ENCODE measurements at regions not wholly inside any gene's neighbourhood (a gene's known extent, or its start where the extent isn't known, plus 50 kb on each side); places are given as distances from the start of the nearest gene placed in this dataset.

DNA sequence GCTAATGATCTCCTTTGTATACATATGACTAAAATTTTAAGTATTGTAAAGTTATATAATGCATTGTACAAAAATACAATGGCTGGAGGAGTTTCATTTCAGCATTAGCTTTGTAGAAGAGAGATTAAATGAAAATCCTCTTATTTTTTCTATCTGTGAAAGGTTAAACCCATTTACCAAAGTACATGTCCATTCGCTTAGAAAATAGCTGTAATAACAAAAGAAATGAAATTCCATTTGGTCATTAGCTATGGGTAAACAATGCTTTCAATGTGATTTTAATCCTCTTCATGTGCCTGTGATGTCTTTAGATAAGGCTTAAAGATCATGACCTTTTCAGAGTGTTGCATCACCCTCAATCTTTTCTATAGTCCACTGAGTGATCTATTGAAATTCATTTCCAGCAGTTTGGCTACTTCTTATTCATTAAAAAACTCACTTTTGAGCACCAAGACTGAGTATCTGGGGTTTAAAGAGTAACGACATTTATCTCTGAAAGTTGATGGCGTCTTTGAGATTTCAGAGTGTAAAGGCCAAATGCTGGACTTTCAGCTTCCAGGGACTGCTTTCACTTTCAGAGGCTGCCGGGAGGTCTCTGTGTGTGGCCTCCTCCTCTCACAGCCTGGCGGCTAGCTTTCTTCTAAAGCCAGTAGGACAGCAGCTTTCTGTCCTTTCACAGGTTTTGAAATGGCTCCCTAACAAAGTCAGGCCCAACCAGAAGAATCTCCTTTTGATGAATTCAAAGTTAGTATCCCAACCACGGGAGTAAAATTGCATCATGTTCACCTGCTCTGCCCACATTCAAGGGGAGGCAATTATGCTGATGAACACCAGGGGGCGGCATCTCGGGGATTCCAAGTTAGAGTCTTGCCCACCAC is 701.4 kb upstream of the COBL start:
- H3K9me3 ChIP-seq = no peaks in the 10 kb centered on the region
- H3K27ac ChIP-seq = no peak overlapping the region
- TF ChIP-seq EP300 (IDR thresholded peaks at IDR 0.05) (no peak), POLR2A (IDR thresholded peaks at IDR 0.05) (no peak)
- TF ChIP-seq, protein P1, sequence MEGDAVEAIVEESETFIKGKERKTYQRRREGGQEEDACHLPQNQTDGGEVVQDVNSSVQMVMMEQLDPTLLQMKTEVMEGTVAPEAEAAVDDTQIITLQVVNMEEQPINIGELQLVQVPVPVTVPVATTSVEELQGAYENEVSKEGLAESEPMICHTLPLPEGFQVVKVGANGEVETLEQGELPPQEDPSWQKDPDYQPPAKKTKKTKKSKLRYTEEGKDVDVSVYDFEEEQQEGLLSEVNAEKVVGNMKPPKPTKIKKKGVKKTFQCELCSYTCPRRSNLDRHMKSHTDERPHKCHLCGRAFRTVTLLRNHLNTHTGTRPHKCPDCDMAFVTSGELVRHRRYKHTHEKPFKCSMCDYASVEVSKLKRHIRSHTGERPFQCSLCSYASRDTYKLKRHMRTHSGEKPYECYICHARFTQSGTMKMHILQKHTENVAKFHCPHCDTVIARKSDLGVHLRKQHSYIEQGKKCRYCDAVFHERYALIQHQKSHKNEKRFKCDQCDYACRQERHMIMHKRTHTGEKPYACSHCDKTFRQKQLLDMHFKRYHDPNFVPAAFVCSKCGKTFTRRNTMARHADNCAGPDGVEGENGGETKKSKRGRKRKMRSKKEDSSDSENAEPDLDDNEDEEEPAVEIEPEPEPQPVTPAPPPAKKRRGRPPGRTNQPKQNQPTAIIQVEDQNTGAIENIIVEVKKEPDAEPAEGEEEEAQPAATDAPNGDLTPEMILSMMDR (IDR thresholded peaks at IDR 0.05) = no peak
- H3K4me1 ChIP-seq (ENCODE audit: insufficient read depth) = no peaks in the 10 kb centered on the region
- no peaks in the 10 kb centered on the region for H3K36me3 ChIP-seq
- intact Hi-C loops (cut with DNase I) = loop anchor here in 1 of 4 donors (5.0 kb wide), 1 partner anchor 794 kb away; no protein-coding TSS in a partner anchor
- 59 to 65% (median 64%) methylated on average over 8 of the region's 8 CpGs for WGBS, 3 donors
- no peaks in the 10 kb centered on the region for H3K27me3 ChIP-seq
- no peak for DNase-seq
- no peak overlapping the region for H3K4me3 ChIP-seq

DNA sequence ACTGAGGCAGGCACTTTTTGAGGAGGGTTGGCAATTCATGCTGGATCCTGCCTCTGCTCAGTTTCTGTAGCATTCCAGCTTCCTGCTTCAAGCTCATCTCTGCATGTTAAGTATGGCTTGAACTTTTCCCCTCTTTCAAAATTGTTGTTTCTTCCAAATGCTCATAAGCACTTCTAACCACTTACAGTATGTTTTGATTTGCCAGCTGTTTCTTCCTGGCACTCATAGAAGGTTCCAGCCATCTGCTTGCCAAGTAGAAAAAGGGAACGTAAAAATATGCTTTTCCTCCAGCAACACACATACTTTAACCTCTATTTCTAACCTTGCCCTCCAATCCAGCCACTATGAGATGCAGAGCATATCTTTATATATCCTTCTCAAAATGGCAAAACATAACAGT is 692.6 kb upstream of the COBL start:
- Histone ChIP-seq H3K27ac (no peak overlapping the region), H3K9me3 (no peaks in the 10 kb centered on the region), H3K36me3 (no peaks in the 10 kb centered on the region), H3K4me1 (ENCODE audit: insufficient read depth) (peaks cover 5% of the 10 kb centered on the region), H3K27me3 (no peaks in the 10 kb centered on the region), H3K4me3 (no peak overlapping the region)
- intact Hi-C loops (cut with DNase I) = no loop called here
- 0 to 15% (median 3%) methylated on average over 1 of the region's 1 CpG for WGBS, 3 donors
- TF ChIP-seq POLR2A (IDR thresholded peaks at IDR 0.05) (no peak), EP300 (IDR thresholded peaks at IDR 0.05) (no peak)
- TF ChIP-seq, protein P1 (IDR thresholded peaks at IDR 0.05) = no peak
- DNase-seq = no peak

DNA sequence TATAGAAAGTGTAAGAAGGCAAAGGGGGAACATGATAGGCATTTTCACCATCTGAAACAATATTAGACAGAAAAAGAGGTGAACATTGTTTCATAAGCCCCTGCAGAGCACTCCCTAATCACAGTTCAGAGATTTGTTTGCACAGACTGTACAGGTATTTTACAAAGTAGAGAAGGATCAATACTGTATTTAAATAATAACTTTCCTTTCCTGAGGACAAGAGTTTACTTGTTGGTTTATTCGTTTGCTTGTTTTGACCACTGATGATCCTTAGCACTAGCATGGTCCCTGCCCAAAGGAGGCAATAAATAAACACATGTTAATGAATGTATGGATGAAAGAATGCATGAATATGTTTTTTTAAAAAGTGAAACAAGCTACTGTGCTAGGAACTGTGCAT is 690.1 kb upstream of the COBL start:
- TF ChIP-seq POLR2A (IDR thresholded peaks at IDR 0.05) = no peak
- no peak for TF ChIP-seq EP300 (IDR thresholded peaks at IDR 0.05)
- TF ChIP-seq, protein P1 (IDR thresholded peaks at IDR 0.05) = no peak
- Histone ChIP-seq H3K9me3 (no peaks in the 10 kb centered on the region), H3K4me3 (no peak overlapping the region), H3K36me3 (no peaks in the 10 kb centered on the region), H3K27me3 (no peaks in the 10 kb centered on the region), H3K4me1 (ENCODE audit: insufficient read depth) (peaks cover 5% of the 10 kb centered on the region), H3K27ac (no peak overlapping the region)
- WGBS, 3 donors = 84 to 90% (median 88%) methylated on average over 1 of the region's 1 CpG
- no peak for DNase-seq
- intact Hi-C loops (cut with DNase I) = no loop called here

DNA sequence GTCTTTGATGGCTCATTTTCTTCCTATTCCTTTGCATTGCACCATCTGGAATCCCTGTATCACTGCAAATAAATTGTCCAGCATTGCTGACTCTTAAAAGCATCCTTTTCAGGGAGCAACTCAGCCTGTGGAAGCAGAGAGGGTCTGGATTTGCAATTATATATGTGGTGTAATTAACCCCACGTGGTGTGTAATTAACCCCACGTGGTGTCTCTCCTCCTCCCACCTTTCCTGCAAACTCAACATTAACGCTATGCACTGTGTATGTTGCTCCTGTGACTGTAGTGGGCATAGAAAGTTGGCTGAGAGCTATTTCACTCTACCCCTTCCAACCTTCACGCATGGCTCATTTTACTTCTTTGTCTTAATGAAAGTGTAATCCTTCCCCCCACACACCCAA is 689.0 kb upstream of the COBL start:
- Histone ChIP-seq H3K27me3 (no peaks in the 10 kb centered on the region), H3K36me3 (no peaks in the 10 kb centered on the region), H3K4me3 (no peak overlapping the region), H3K27ac (no peak overlapping the region), H3K9me3 (no peaks in the 10 kb centered on the region), H3K4me1 (ENCODE audit: insufficient read depth) (peaks cover 5% of the 10 kb centered on the region)
- 65 to 79% (median 67%) methylated on average over 4 of the region's 4 CpGs for WGBS, 3 donors
- intact Hi-C loops (cut with DNase I) = no loop called here
- no peak for DNase-seq
- TF ChIP-seq POLR2A (IDR thresholded peaks at IDR 0.05) = no peak
- TF ChIP-seq, protein P1 (IDR thresholded peaks at IDR 0.05) = no peak
- TF ChIP-seq EP300 (IDR thresholded peaks at IDR 0.05) = no peak
